HG03469 (cell line): ENCODE measurements at regions not wholly inside any gene's neighbourhood (a gene's known extent, or its start where the extent isn't known, plus 50 kb on each side); places are given as distances from the start of the nearest gene placed in this dataset.

Experiments
- ATAC-seq: cut with Tn5 transposase; IDR thresholded peaks from one replicate; pipeline ENCODE4 v1.9.1; 2021; ENCODE audit warnings: mild to moderate bottlenecking, moderate library complexity, moderate number of reproducible peaks; ENCODE audit not compliant: unreplicated experiment

GRCh38 chr2:47266939-47267710, 90.8 kb upstream of the CALM2 start:
- no peak for ATAC-seq

GRCh38 chr2:47265751-47266231, 89.5 kb upstream of the CALM2 start:
- ATAC-seq = no peak

- no peak for ATAC-seq
Measured at GRCh38 chr2:47265158-47265557, 88.8 kb upstream of the CALM2 start.

- no peak for ATAC-seq
Measured at GRCh38 chr2:47264686-47265085, 88.4 kb upstream of the CALM2 start.

GRCh38 chr2:47264143-47264542, 87.8 kb upstream of the CALM2 start:
- ATAC-seq = no peak

GRCh38 chr2:47262657-47263056, 86.3 kb upstream of the CALM2 start:
- ATAC-seq = no peak

GRCh38 chr2:47260971-47261370, 84.7 kb upstream of the CALM2 start:
- ATAC-seq = no peak

- no peak for ATAC-seq
Measured at GRCh38 chr2:47259829-47260228, 83.5 kb upstream of the CALM2 start.

- no peak for ATAC-seq
Measured at GRCh38 chr2:47257946-47258348, 81.6 kb upstream of the CALM2 start.

GRCh38 chr2:47256416-47257087, 80.2 kb upstream of the CALM2 start:
- ATAC-seq = no peak

GRCh38 chr2:47255794-47256193, 79.5 kb upstream of the CALM2 start:
- ATAC-seq = no peak

- no peak for ATAC-seq
Measured at GRCh38 chr2:47254464-47254863, 78.2 kb upstream of the CALM2 start.

- ATAC-seq = no peak
Measured at GRCh38 chr2:47253447-47253846, 77.1 kb upstream of the CALM2 start.

GRCh38 chr2:47251404-47251675, 75.0 kb upstream of the CALM2 start:
- ATAC-seq = no peak

GRCh38 chr2:47250586-47251403, 74.5 kb upstream of the CALM2 start:
- ATAC-seq = no peak

- no peak for ATAC-seq
Measured at GRCh38 chr2:47249931-47250330, 73.6 kb upstream of the CALM2 start.

GRCh38 chr2:47249157-47249900, 73.0 kb upstream of the CALM2 start:
- ATAC-seq = no peak

- ATAC-seq = no peak
Measured at GRCh38 chr2:47243596-47244323, 67.4 kb upstream of the CALM2 start.

- no peak for ATAC-seq
Measured at GRCh38 chr2:47241715-47242114, 65.4 kb upstream of the CALM2 start.
